ENCODE measurements at regions not wholly inside any gene's neighbourhood (a gene's known extent, or its start where the extent isn't known, plus 50 kb on each side); places are given as distances from the start of the nearest gene placed in this dataset.

GRCh38 chr2:128474962-128475361, 156.3 kb upstream of the HS6ST1 start:
- no peak overlapping the region for H3K4me3 ChIP-seq (ENCODE audit: low read length)
- TF ChIP-seq CTCF (conservative IDR thresholded peaks at IDR 0.05; ENCODE audit: low read length) = no peak
- DNase-seq (ENCODE audit: low read depth) = no peak

DNA sequence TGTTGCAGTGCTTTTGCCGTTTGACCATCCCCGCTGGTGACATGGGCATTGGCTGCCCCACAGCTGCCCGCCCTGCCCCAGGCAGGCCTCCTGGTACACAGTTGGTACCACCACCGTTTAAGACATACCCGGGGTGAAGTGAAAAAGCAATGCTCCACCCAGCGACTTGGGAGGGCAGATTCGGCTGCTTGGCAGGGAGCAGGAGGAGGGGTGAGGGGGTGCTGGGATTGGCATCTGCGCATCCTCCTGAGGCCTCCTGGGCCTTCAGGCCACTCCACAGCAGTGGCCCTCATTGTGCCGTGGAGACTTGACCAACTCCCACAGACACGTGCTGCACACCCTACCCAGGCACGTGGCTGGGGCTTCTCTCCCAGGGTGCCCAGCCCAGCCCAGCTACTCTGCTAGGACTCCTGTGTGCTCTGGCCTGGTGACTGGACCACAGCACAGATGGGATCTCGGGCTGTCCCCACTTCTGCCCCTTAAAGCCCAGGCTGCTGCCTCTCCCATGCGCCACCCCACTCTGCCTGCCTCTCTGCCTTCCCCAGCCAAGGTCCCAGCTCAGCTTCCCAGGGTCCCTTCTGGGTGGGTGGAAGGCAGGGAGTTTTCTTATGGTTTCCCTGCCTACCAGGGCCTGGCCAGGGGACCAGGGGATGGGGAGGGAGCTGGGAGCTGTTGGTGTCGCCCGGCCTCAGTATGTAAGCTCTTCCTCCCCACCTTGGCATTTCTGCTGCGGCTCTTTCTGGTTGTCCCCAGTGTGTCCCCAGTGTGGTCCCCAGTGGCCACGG, 157.0 kb upstream of the HS6ST1 start:
- TF ChIP-seq CTCF (conservative IDR thresholded peaks at IDR 0.05; ENCODE audit: low read length) = no peak
- H3K4me3 ChIP-seq (ENCODE audit: low read length) = no peak overlapping the region
- DNase-seq (ENCODE audit: low read depth) = no peak

GRCh38 chr2:128477026-128477820, 158.6 kb upstream of the HS6ST1 start:
- DNase-seq (ENCODE audit: low read depth) = no peak
- no peak overlapping the region for H3K4me3 ChIP-seq (ENCODE audit: low read length)
- no peak for TF ChIP-seq CTCF (conservative IDR thresholded peaks at IDR 0.05; ENCODE audit: low read length)

- H3K4me3 ChIP-seq (ENCODE audit: low read length) = no peak overlapping the region
- DNase-seq (ENCODE audit: low read depth) = no peak
- no peak for TF ChIP-seq CTCF (conservative IDR thresholded peaks at IDR 0.05; ENCODE audit: low read length)
These were observed 159.2 kb upstream of the HS6ST1 start for GRCh38 chr2:128477891-128478290.

GRCh38 chr2:128485761-128486639, 167.3 kb upstream of the HS6ST1 start:
- H3K4me3 ChIP-seq (ENCODE audit: low read length) = no peak overlapping the region
- DNase-seq (ENCODE audit: low read depth) = no peak
- TF ChIP-seq CTCF (conservative IDR thresholded peaks at IDR 0.05; ENCODE audit: low read length) = no peak

DNA sequence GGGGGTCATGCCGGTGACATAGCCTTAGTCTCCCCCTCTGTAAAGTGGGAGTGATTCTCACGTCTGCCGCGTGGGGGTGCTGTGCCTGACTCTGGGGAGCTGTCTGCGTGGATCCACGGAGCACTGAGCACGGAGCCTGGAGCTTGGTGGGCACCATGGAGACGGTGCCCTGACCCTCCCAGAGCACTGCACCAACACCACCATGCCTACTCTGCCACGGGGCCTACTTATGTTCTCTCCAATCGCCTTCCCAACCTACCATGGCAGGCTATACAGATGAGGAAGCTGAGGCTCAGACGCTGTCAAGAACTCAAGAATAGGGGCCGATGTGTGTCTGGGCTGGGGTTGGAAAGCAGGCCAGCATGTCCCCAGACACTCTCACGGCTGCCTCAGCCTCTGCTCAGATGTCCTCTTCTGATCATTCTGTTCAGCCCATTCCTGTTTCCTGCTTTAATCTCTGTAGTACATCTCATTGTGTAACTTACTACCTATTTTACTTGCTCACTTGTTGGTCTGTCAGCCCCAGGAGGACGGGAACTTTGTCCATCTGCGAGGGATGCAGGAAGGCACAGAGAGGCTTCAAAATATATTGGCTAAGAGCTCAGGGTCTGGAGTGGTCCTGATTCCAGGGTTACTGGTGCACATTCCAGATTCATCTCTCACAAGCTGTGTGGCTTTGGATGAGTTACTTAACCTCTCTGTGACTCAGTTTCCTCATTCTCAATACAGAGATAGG, 168.1 kb upstream of the HS6ST1 start:
- no peak for DNase-seq (ENCODE audit: low read depth)
- TF ChIP-seq CTCF (conservative IDR thresholded peaks at IDR 0.05; ENCODE audit: low read length) = no peak
- no peak overlapping the region for H3K4me3 ChIP-seq (ENCODE audit: low read length)

Data from AG10803 (cell line).